ENCODE measurements at regions not wholly inside any gene's neighbourhood (a gene's known extent, or its start where the extent isn't known, plus 50 kb on each side); places are given as distances from the start of the nearest gene placed in this dataset.

- Histone ChIP-seq H3K4ac (replicated peaks; ENCODE audit: insufficient read length, low read depth, low read length) (no peak overlapping the region), H3K79me1 (ENCODE audit: low read depth, low read length) (no peaks in the 10 kb centered on the region), H3K9ac (replicated peaks in 1 of 4; ENCODE audit: extremely low read depth in 1 of 4, low read depth in 3 of 4, low read length in 3 of 4) (no peak overlapping the region), H2BK12ac (ENCODE audit: low read depth, low read length) (no peak overlapping the region), H4K5ac (ENCODE audit: insufficient read length, low read depth, low read length) (no peak overlapping the region), H3K9me3 (ENCODE audit: insufficient read depth in 2 of 2, low read depth in 1 of 2, low read length in 1 of 2) (no peaks in the 10 kb centered on the region), H3K36me3 (ENCODE audit: control insufficient read depth in 2 of 4, insufficient read depth in 4 of 4, low read length in 3 of 4) (no peaks in the 10 kb centered on the region), H2BK5ac (ENCODE audit: low read depth, low read length) (no peak overlapping the region), H3K27ac (ENCODE audit: low read depth, low read length) (no peak overlapping the region), H3K4me3 (ENCODE audit: extremely low read depth in 1 of 4, insufficient read depth in 2 of 4, low read depth in 3 of 4, low read length in 4 of 4) (no peak overlapping the region), H3K23ac (ENCODE audit: insufficient read length) (no peak overlapping the region), H4K91ac (replicated peaks; ENCODE audit: insufficient read length, low read length) (no peak overlapping the region), H4K20me1 (replicated peaks in 1 of 2; ENCODE audit: control insufficient read depth in 1 of 2, insufficient read depth in 2 of 2, low read length in 2 of 2) (no peaks in the 10 kb centered on the region), H3K14ac (ENCODE audit: insufficient read length) (no peak overlapping the region), H2BK20ac (ENCODE audit: low read length) (no peak overlapping the region; the same call in 1 of the 2 replicates), H4K8ac (ENCODE audit: extremely low read depth, insufficient read depth, low read length) (no peak overlapping the region), H3K4me2 (ENCODE audit: insufficient read depth in 1 of 2, low read depth in 2 of 2, low read length in 2 of 2) (no peak overlapping the region), H3K23me2 (ENCODE audit: low read depth, low read length) (no peaks in the 10 kb centered on the region), H3K27me3 (replicated peaks in 1 of 4; ENCODE audit: control insufficient read depth in 3 of 4, extremely low read depth in 1 of 4, insufficient read depth in 3 of 4, low read length in 3 of 4) (no peaks in the 10 kb centered on the region), H3K4me1 (replicated peaks in 1 of 4; ENCODE audit: control insufficient read depth in 3 of 4, insufficient read depth in 4 of 4, low read length in 3 of 4) (no peaks in the 10 kb centered on the region), H3K18ac (ENCODE audit: extremely low read depth, low read length) (no peak overlapping the region), H3K56ac (replicated peaks; ENCODE audit: insufficient read length, low read depth, low read length) (no peak overlapping the region), H2BK120ac (replicated peaks; ENCODE audit: low read depth, low read length) (no peak overlapping the region), H2AFZ (ENCODE audit: low read length) (no peak overlapping the region), H2BK15ac (ENCODE audit: low read length) (no peak overlapping the region), H3K79me2 (ENCODE audit: control insufficient read depth in 1 of 2, insufficient read depth in 2 of 2, low read length in 2 of 2) (no peaks in the 10 kb centered on the region), H2AK5ac (ENCODE audit: low read depth, low read length) (no peak overlapping the region)
- WGBS, 2 experiments (ENCODE audit: extremely low coverage in 1 of 2, insufficient coverage in 1 of 2, insufficient read length in 1 of 2, insufficient replicate concordance in 2 of 2, low coverage in 1 of 2, low lambda C conversion rate in 2 of 2, missing lambda C conversion rate in 1 of 2) = 91% methylated on average over 14 of the region's 14 CpGs; no CpG with 5 or more reads in 1 of the 2 experiments
- ChIA-PET CTCF (ENCODE audit: partially characterized antibody) (interaction anchor here (0.9 to 2.1 kb wide), 3 partner anchors 8 to 49 kb away, joined by 3 to 10 read pairs (median 3); no protein-coding TSS in a partner anchor), POLR2A (ENCODE audit: partially characterized antibody) (no interaction called here)
- DNase-seq (ENCODE audit: low read depth in 1 of 2, low spot score in 2 of 2) (no peak), FAIRE-seq (no peak)
- TF ChIP-seq JUN (IDR thresholded peaks at IDR 0.05; ENCODE audit: low read depth, low read length) (no peak), SIN3A (conservative IDR thresholded peaks at IDR 0.05 in 1 of 2, IDR thresholded peaks at IDR 0.05 in 1 of 2; ENCODE audit: low read depth in 1 of 2, low read length in 2 of 2) (no peak), TCF12 (IDR thresholded peaks at IDR 0.05; ENCODE audit: low read depth, low read length) (no peak), GABPA (IDR thresholded peaks at IDR 0.05; ENCODE audit: borderline replicate concordance, insufficient read depth, low read length) (no peak), RXRA (IDR thresholded peaks at IDR 0.05; ENCODE audit: insufficient read depth, low read depth, low read length) (no peak), RFX5 (IDR thresholded peaks at IDR 0.05; ENCODE audit: borderline replicate concordance, low read depth, low read length) (no peak), SRF (IDR thresholded peaks at IDR 0.05; ENCODE audit: low read depth, low read length) (no peak), SP1 (IDR thresholded peaks at IDR 0.05; ENCODE audit: low read depth, low read length) (no peak), HDAC2 (IDR thresholded peaks at IDR 0.05; ENCODE audit: borderline replicate concordance in 1 of 2, low read depth in 2 of 2, low read length in 2 of 2) (no peak), KDM5A (IDR thresholded peaks at IDR 0.05; ENCODE audit: low read length) (no peak)
- TF ChIP-seq, protein P1, sequence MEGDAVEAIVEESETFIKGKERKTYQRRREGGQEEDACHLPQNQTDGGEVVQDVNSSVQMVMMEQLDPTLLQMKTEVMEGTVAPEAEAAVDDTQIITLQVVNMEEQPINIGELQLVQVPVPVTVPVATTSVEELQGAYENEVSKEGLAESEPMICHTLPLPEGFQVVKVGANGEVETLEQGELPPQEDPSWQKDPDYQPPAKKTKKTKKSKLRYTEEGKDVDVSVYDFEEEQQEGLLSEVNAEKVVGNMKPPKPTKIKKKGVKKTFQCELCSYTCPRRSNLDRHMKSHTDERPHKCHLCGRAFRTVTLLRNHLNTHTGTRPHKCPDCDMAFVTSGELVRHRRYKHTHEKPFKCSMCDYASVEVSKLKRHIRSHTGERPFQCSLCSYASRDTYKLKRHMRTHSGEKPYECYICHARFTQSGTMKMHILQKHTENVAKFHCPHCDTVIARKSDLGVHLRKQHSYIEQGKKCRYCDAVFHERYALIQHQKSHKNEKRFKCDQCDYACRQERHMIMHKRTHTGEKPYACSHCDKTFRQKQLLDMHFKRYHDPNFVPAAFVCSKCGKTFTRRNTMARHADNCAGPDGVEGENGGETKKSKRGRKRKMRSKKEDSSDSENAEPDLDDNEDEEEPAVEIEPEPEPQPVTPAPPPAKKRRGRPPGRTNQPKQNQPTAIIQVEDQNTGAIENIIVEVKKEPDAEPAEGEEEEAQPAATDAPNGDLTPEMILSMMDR (IDR thresholded peaks at IDR 0.05; ENCODE audit: control extremely low read depth in 1 of 3, insufficient read depth in 1 of 3, low read depth in 1 of 3, low read length in 3 of 3) = no peak
Observed at GRCh38 chr10:123450956-123451605, 215.1 kb upstream of the GPR26 start.

Data from H1 (cell line).